NT2/D1 (cell line): ENCODE measurements at regions not wholly inside any gene's neighbourhood (a gene's known extent, or its start where the extent isn't known, plus 50 kb on each side); places are given as distances from the start of the nearest gene placed in this dataset.

Source experiments
- DNase-seq: peaks from one replicate; pipeline ENCODE4 v3.0.0-alpha.2; 2011; ENCODE audit warnings: low read depth, low spot score
- H3K27me3 ChIP-seq: 2 replicates; pipeline ENCODE4 v1.6.0; 2011; ENCODE audit warnings: mild to moderate bottlenecking; ENCODE audit not compliant: insufficient read length, insufficient read depth
- H3K36me3 ChIP-seq: 2 replicates; pipeline ENCODE4 v1.6.1; 2011; ENCODE audit warnings: mild to moderate bottlenecking, low read length, mixed read lengths; ENCODE audit not compliant: insufficient read depth, insufficient read length
- H3K4me1 ChIP-seq: 2 replicates; pipeline ENCODE4 v1.5.1; 2011; ENCODE audit not compliant: insufficient read depth, insufficient read length
- H3K4me3 ChIP-seq: 2 replicates; pipeline ENCODE4 v1.5.1; 2011; ENCODE audit warnings: low read depth; ENCODE audit not compliant: insufficient read length
- H3K9ac ChIP-seq: 2 replicates; pipeline ENCODE4 v1.6.0; 2011; ENCODE audit warnings: low read depth; ENCODE audit not compliant: insufficient read length
- H3K9me3 ChIP-seq: 2 replicates; pipeline ENCODE4 v1.5.1; 2011; ENCODE audit warnings: mild to moderate bottlenecking, low read length; ENCODE audit not compliant: insufficient read depth
- SUZ12 ChIP-seq: IDR thresholded peaks from 2 replicates; pipeline ENCODE4 v1.6.1; 2011; ENCODE audit not compliant: insufficient read length, insufficient read depth; ENCODE audit errors: extremely low read depth
- YY1 ChIP-seq: IDR thresholded peaks from 2 replicates; pipeline ENCODE4 v1.6.1; 2011; ENCODE audit not compliant: insufficient read length, insufficient read depth
- ZNF274 ChIP-seq: IDR thresholded peaks from 2 replicates; pipeline ENCODE4 v1.6.1; 2011; ENCODE audit warnings: mild to moderate bottlenecking, low read depth, low read length

DNA sequence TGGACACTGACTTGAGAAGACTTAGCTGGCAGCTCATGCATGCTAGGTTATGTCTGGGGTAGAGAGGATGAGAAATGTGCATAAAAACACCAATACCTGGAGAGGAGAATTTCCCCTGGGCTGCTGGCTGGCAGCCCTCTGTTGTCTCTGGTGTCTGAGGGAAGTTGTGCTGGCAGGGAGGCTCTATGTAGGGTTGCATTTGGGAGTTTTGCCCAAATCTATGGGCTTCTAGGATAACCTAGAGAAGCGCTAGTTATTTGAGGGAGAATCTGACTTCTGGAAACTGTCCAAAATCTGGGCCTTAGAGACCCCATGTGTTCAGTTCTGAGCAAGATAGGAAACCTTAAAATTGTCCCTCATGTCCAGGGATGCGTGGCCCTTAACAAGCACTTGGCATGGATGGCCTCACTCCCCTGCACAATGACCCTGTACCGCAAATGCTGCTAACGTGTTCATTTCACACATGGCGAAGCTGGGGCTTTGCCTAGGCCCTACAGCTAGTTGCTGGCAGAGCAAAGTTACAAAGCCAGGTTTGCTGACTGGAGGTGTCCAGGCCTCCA, 70.3 kb upstream of the ATP2B2 start:
- DNase-seq, result no peak
- no peaks in the 10 kb centered on the region for H3K36me3 ChIP-seq
- no peaks in the 10 kb centered on the region for H3K4me1 ChIP-seq
- TF ChIP-seq YY1 (no peak), ZNF274 (no peak), SUZ12 (no peak)
- no peak overlapping the region for H3K9ac ChIP-seq
- H3K27me3 ChIP-seq, result no peaks in the 10 kb centered on the region
- no peaks in the 10 kb centered on the region for H3K9me3 ChIP-seq
- no peak overlapping the region for H3K4me3 ChIP-seq

DNA sequence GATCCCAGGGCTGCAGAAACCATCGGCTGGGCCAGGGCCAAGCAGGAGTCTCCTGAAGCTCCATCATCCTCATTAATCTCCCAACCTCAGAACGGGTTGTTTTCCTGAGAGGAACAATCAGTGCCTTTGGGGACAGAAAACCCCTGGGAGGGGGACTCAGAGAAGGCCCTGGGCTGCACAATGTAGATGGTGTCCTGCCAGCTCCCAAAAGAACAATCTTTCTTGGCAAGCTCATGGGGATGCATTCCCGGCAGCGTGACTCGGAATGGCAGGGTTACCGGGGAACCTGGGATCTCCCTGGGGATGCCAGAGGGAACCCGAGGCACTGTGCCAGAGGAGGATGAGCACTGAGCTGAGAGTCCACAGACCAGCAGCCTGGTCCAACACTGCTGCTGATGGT, 72.1 kb upstream of the ATP2B2 start:
- no peaks in the 10 kb centered on the region for H3K36me3 ChIP-seq
- H3K27me3 ChIP-seq, result no peaks in the 10 kb centered on the region
- no peak for DNase-seq
- no peak overlapping the region for H3K9ac ChIP-seq
- H3K4me3 ChIP-seq, result no peak overlapping the region
- no peak for TF ChIP-seq ZNF274
- no peak for TF ChIP-seq YY1
- TF ChIP-seq SUZ12, result no peak
- H3K9me3 ChIP-seq, result no peaks in the 10 kb centered on the region
- no peaks in the 10 kb centered on the region for H3K4me1 ChIP-seq

DNA sequence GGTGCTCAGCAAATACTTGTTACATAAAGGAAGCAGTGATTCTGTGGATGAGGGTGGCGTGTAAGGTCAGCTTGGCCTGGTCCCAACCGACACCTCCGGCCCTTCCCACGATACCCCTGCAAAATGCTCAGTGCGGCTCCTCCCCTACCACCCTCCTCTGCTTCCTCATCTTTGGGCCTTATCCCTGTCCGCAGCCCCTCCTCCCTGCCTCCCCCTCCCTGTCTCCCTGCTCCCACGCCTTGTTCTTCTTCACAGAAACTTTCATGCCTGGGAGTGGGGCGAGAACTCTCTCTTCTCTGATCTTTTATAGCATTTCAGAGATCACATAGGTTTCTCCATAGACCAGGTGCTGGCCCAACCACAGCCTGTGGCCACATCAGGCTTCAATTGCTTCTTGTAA, 75.0 kb upstream of the ATP2B2 start:
- H3K27me3 ChIP-seq, result no peaks in the 10 kb centered on the region

DNA sequence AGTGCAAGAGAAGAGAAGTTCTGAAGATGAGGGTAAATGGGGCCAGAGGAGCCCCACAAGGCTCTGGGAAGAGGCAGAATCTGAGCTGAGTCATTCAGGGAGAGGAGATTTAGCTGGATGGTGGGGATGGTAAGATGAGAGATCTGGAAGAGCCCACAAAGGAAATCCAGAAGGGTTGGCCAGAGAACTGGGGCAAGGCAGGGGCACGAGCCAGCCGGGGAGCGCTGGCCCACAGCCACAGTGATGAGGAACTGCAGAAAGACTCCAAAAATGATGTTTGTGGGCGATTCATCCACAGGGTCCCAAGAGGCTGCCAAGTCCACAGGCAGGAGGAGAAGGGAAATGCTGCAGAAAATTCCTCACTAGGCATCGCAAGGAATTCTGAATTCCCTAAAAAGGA, 75.9 kb upstream of the ATP2B2 start:
- no peak overlapping the region for H3K9ac ChIP-seq
- H3K4me3 ChIP-seq, result no peak overlapping the region
- no peak for DNase-seq
- H3K9me3 ChIP-seq, result no peaks in the 10 kb centered on the region
- H3K27me3 ChIP-seq, result no peaks in the 10 kb centered on the region
- no peak for TF ChIP-seq YY1
- TF ChIP-seq SUZ12, result no peak
- no peak for TF ChIP-seq ZNF274
- H3K36me3 ChIP-seq, result no peaks in the 10 kb centered on the region
- H3K4me1 ChIP-seq, result no peaks in the 10 kb centered on the region

More for the DNA sequence above, 75.0 kb upstream of the ATP2B2 start:
- no peak overlapping the region for H3K4me3 ChIP-seq
- no peak overlapping the region for H3K9ac ChIP-seq
- H3K4me1 ChIP-seq, result no peaks in the 10 kb centered on the region
- H3K9me3 ChIP-seq, result no peaks in the 10 kb centered on the region
- no peak for DNase-seq
- no peaks in the 10 kb centered on the region for H3K36me3 ChIP-seq
- no peak for TF ChIP-seq ZNF274
- TF ChIP-seq SUZ12, result no peak
- TF ChIP-seq YY1, result no peak

DNA sequence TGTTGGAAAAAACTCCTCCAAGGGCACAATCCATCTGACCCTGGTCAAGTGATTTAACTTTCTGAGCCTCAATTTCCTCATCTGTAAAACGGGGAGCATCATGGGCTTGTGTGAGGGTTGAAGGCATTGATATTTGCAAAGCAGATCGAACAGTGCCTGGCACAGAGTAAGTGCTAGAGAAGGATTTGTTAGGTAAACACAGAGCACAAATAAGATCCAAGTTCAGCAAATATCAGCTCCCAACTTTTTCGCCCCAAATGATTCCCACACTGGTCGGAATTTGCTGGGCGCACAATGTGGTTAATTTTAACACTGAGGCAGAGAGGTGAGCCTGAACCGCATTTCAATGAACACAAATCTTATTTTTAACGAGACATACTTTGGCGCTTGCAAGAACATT, 76.3 kb upstream of the ATP2B2 start:
- Histone ChIP-seq H3K9ac (no peak overlapping the region), H3K36me3 (no peaks in the 10 kb centered on the region), H3K4me3 (no peak overlapping the region), H3K4me1 (no peaks in the 10 kb centered on the region), H3K9me3 (no peaks in the 10 kb centered on the region), H3K27me3 (no peaks in the 10 kb centered on the region)
- TF ChIP-seq YY1 (no peak), ZNF274 (no peak), SUZ12 (no peak)
- DNase-seq, result no peak

DNA sequence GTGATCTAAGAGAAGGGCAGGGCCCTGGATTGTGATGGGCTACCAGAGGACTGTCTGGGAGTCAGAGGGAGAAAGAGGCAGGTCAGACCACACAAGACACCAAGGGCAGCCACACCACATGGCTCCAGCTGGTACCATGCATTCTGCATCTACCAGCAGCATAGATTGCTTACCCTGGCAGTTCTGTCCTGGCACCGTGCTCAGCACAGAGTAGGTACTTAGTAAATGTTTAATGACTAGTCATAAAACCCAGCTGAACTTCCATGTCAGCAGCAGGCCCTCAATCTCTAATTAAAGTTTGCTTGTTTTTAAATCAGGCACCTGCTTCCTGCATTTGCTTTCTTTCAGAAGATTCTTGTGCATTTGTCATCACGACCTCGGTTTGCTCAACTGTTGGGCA, 77.3 kb upstream of the ATP2B2 start:
- H3K9me3 ChIP-seq, result no peaks in the 10 kb centered on the region
- H3K4me3 ChIP-seq, result no peak overlapping the region
- no peaks in the 10 kb centered on the region for H3K27me3 ChIP-seq
- no peaks in the 10 kb centered on the region for H3K4me1 ChIP-seq
- TF ChIP-seq SUZ12 (no peak), ZNF274 (no peak), YY1 (no peak)
- no peak for DNase-seq
- no peak overlapping the region for H3K9ac ChIP-seq
- no peaks in the 10 kb centered on the region for H3K36me3 ChIP-seq

DNA sequence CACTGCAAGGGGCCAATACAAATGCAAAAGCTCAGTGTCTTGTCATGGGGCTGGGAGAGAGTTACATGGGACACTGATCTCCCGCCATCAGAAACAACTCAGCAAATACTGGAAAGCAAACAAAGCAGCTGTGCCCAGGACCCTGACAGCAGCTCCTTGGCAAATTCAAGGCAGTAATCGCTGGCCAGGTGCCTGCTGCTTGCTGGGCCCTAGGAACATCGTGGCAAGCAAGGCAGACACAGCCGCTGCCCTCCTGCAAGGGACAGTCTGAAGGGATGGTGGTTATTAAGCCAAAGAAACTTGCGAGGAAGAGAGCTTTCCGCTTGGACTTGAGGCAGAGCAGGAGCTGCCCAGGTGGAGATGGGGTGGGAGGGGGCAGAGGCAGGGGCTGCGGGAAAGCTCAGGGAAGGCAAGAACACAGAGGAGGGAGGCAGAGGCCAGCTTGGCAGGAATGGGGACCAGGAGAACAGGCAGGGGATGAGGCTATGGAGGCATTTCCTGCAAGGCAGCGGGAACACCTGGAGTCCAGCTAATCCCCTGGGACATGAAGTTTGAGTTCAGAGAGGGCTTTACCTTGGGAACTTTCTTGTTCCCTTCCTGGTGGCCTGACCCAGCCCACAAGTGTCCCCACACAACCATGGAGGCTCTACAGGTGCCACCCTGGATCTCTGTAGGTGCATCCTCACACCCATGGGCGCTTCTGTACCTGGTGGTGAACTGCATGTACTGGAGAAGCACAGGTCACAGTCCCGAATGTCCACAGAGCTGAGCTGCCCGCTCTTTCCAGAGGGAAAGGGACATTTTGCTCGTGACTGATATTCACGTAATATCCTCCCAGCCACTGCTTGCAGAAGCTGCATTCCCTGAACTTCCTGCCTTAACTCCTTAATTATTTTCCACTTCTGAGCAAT, 78.7 kb upstream of the ATP2B2 start:
- Histone ChIP-seq H3K9me3 (no peaks in the 10 kb centered on the region), H3K36me3 (no peaks in the 10 kb centered on the region), H3K4me1 (no peaks in the 10 kb centered on the region), H3K27me3 (no peaks in the 10 kb centered on the region), H3K9ac (no peak overlapping the region), H3K4me3 (no peak overlapping the region)
- TF ChIP-seq SUZ12, result no peak
- no peak for TF ChIP-seq YY1
- TF ChIP-seq ZNF274, result no peak
- no peak for DNase-seq
